ENCODE measurements at regions not wholly inside any gene's neighbourhood (a gene's known extent, or its start where the extent isn't known, plus 50 kb on each side); places are given as distances from the start of the nearest gene placed in this dataset.
"Not testable (repeated sequence)": the region's sequence is repeated elsewhere in the genome, so short reads cannot be mapped to it uniquely, and the experiment has no call there.

DNA sequence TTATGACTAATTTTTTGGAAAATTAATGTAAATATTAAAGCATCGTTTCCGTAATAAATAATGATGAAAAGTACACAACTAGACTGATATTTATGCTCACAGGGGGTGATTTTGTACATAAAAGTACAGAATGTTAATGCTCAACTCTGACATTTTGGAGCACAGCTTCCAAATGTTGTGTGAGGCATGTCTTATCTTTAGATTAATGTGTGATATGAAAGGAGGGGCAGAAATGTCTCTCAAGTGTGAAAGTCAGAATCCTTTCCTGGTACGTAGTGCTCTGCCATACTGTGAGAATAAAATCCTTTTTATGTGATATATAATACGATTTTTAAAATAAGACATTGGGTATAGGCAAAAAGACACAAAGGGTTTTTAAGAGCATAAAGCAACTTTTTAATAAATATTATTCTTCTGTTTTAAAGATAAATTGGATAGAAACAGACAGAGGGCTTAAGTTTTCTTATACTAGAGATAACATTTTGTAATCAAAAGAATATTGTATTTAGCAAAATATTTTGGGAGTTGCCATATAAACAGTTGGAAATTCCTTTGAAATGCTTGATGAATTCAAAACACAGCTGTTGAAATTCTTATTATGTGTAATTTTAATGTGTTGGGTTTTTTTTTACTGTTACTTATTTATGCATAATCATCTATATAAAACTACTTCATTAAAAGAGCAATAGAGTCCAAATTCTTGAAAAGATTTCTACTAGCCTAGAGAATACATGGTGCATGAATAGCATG lies 389.7 kb downstream of the RAP2B start:
- no peak for DNase-seq (ENCODE audit: low read depth in 2 of 2)

DNA sequence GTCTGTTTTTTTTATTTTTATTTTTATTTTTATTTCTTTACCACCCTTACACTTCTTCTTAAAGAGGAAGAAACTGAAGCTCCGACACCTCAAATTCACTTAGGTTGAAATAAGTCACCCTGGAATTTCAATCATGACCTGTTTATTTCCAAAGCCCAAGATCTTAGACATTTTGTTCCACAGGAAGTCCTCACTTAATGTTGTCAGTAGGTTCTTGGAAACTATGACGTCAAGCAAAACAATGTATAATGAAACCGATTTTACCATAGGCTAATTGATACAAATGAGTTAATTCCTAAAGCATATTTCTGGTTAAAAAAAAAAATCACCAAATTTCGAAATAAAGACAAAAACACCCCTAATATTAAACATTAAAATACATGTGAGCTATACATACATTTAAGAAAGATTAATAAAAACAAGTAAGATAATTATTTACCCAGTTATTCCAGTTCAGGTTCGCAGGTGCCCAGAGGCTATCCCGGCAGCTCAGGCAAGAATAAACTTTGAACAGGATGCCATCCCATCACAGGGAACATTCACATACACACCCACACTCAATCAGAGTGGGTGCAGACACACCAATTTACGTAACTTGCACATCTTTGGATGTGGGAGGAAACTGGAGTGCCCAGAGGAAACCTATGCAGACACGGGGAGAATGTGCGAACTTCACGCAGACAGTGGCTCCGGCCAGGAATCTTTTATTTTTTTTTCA lies 391.0 kb downstream of the RAP2B start:
- DNase-seq (ENCODE audit: low read depth in 2 of 2): no peak

DNA sequence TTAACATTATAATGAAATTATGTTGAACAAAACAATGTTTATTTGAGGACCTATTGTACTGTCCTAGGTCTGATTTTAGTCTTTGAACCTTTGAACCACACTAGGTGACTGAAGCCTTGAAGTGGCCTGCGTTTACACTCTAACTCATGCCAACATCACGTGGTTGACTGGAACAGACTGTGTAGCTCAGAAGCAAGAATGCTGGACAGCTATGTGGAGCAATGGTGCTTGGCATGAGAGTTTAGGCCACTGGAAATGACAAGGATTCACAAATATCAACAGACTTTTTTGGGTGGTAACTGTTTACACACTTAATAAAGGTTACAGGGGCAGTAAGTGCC lies 391.5 kb downstream of the RAP2B start:
- DNase-seq (ENCODE audit: low read depth in 2 of 2): no peak

DNA sequence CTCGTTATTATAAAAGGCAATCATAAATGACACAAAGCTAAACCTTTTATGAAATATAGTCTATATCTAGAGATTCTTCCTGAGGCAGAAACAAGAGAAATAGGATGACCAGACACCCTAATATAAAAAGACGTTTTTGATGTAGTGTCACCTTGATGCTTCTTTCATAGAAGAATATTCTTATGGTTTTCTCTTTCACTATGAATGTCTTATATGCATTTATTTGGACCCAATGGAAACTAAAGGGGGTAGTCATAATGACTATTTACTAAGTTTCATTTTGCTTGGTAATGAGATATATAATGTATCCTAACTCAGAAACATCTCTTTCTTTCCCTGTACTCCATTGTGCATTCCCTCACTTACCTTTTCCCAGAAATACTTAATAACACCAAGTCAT lies 393.9 kb downstream of the RAP2B start:
- no peak for DNase-seq (ENCODE audit: low read depth in 2 of 2)

DNA sequence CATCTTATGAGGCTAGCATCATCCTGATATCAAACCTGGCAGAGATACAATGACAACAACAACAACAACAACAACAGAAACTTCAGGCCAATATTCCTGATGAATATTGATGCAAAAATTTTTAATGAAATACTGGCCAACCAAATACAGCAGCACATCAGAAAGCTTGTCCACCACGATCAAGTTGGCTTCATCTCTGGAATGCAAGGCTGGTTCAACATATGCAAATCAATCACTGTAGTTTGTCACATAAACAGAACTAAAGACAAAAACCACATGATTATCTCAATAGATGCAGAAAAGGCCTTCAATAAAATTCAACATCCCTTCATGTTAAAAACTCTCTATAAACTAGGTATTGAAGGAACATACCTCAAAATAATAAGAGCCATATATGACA lies 397.3 kb downstream of the RAP2B start:
- not testable (repeated sequence) for DNase-seq (ENCODE audit: low read depth in 2 of 2)

DNA sequence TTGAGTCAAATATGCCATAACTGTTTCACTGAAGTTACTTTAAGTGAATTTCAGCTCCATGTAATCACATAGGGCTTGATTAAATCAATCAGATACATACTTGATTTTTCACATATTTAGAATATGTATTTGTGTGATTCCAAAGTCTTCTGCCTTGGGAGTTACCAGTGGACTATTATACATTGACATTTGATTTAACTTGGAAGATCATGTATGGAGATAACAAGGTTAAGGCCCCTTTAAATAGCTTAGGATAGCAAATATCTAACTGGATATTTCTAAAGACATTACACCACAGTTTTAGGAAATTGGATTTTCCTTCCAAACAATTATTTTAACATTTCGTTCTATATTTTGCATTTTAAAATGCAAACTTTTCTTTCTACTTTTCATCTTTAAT lies 405.0 kb downstream of the RAP2B start:
- DNase-seq (ENCODE audit: low read depth in 2 of 2): no peak

DNA sequence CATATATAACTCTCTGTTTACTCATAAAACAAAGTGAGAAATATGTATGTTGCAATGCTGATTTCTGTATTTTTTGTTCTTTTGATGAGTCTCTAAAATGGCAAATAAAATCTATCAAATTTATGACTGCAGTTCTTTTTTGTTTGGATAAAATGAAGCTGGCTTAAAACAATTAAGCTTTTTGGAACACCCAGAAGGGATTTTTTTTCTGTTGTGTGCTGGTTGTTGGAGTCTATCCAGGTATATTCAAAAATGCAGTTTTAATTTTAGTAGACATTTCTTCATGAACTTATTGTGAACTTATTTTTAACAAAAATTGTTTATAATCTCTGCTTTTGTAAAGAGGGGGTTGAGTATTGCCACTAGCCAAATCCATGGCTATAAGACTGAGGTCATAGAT lies 405.5 kb downstream of the RAP2B start:
- no peak for DNase-seq (ENCODE audit: low read depth in 2 of 2)

DNA sequence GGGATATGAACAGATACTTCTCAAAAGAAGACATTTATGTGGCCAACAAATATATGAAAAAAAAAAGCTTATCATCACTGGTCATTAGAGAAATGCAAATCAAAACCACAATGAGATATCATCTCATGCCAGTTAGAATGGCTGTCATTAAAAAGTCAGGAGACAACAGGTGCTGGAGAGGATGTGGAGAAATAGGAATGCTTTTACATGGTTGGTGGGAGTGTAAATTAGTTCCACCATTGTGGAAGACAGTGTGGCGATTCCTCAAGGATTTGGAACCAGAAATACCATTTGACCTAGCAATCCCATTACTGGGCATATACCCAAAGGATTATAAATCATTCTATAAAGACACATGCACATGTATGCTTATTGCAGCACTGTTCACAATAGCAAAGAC lies 408.5 kb downstream of the RAP2B start:
- not testable (repeated sequence) for DNase-seq (ENCODE audit: low read depth in 2 of 2)

DNA sequence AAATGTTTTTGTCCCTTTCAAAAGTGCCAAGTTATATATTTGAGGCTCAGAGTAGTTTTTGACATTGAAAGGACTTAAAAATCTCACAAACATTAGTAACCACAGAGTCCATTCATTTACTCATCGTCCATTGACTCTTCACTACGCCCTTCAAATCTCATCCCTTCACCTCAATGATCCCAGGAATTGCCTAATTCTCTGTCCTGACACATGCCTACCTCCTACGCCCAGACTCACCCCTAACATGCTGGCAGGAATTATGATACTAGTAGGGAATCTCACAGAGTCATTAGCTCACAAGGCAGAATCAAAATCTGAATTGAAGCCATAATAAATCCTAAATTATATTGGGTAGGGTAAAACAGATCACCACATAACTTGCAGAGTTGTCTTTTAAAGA lies 410.1 kb downstream of the RAP2B start:
- DNase-seq (ENCODE audit: low read depth in 2 of 2): no peak

DNA sequence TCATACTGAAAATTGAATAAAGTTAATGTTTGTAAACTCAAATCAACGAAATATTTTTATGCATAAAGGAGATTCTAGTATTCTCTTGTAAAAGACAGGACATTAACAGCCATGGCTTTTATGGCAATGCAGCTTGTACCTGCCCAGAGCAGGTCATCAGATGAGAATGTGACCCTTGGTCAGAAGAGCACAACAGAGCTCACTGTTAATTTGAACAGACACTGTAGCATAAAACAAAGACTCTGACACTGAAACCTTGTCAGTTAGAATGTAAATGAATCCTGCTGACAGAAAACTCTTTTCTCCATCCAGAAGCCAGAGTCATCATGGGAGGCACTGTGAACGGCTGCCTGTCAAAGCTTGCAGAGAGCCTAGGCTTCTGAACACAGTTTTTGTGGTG lies 410.6 kb downstream of the RAP2B start:
- DNase-seq (ENCODE audit: low read depth in 2 of 2): no peak

DNA sequence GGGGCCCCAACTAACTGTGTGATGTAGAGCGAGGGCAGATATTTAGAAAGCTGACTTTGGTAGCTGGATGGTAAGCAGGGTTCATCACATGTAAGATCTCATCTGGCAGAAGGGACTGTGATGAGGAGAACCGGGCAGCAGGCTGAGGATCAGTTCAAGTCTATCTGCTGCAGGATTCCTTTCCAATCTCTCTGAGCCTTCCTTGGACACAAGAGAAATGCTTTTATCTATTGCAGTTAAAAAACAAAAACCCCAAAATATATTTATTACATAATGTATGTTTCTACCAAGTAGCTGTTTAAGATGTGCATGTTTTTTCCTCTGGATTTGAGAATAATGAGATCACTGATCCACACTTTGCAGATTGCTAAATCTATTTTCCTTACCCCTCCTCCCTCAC lies 411.5 kb downstream of the RAP2B start:
- DNase-seq (ENCODE audit: low read depth in 2 of 2): no peak

DNA sequence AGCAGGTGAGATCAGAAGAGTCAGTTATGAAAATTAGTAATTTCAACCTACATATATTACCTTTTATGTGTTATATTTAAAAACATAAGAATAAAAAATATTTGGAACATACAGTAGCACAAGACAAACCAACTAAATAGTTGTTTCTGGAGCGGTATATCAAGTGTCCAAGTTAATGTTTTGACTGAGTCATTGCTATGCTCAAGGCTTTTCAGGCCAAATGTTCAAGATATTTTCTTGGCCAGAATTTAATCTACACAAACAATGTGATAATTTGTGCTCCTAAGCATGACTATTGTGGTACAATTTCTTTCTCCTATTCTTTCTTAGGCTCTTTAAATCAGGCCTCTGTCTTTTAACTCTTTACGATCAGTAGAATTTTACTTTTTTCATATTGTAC lies 412.4 kb downstream of the RAP2B start:
- DNase-seq (ENCODE audit: low read depth in 2 of 2): no peak

DNA sequence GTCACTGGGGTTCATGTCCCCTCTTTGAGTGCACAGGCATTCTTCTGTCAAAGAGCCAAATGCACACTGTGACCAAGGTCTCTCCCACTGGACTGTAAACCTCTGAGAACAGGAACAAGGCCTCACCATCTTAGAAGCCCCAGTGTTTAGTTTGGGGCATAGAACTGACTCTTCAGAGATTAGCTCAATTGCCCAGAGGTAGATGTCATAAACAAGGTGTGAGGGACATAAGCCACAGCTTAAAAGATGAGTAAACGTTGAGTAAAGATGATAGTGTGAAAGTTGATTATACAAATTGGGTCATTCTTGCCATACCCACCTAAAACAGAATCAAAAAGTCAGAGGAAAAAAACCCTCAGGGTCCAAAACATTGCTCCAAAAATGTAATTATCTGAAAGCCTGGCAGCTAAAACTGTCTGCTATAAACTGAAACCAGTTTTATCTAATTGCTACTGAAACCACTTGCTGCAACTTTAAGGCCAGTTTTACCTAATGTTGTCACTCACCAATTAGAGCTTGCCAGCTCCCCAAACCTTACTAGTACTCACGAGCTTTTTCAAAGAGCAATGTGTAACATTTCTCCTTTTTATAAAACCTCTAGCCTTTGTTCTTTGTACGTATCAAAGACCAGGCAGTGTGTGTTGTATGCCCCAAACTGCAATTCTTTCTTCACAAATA lies 415.2 kb downstream of the RAP2B start:
- DNase-seq (ENCODE audit: low read depth in 2 of 2): no peak

DNA sequence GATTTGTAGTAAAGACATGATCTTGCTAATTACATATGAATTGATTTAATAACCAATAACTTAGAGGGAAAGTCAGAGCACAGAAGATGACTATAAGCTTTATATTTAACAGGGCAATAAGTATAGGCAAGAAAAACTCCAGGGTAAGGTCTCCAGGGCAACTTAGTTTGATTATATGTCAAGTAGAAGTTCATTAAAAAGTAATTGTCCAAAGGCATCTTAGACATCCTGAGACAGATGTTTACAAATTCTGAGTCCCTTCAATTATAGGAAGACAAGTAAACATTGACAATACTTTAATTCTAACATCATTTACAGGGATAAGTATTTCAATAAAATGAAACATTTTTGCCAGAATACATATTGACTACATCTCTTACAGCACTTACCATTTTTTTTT lies 416.0 kb downstream of the RAP2B start:
- DNase-seq (ENCODE audit: low read depth in 2 of 2): no peak

DNA sequence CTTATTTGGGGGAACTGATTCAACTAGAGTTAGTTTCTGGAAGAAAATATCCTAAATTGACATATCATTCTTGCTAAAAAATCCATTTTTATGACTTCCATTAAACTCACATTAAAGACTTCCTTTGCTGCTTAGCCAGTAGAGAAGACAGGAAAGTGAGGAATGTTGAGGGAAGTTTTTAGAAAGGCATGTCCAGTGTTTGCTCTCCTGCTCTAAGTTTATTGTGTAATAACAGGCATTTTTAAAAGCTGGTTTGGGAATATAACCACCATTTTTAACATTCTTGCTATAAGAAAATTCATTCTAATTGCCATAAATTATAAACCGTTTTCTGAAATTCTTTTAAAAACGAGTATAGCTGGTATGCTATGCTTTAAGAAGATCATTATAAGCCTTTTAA lies 428.0 kb downstream of the RAP2B start:
- DNase-seq (ENCODE audit: low read depth in 2 of 2): no peak

DNA sequence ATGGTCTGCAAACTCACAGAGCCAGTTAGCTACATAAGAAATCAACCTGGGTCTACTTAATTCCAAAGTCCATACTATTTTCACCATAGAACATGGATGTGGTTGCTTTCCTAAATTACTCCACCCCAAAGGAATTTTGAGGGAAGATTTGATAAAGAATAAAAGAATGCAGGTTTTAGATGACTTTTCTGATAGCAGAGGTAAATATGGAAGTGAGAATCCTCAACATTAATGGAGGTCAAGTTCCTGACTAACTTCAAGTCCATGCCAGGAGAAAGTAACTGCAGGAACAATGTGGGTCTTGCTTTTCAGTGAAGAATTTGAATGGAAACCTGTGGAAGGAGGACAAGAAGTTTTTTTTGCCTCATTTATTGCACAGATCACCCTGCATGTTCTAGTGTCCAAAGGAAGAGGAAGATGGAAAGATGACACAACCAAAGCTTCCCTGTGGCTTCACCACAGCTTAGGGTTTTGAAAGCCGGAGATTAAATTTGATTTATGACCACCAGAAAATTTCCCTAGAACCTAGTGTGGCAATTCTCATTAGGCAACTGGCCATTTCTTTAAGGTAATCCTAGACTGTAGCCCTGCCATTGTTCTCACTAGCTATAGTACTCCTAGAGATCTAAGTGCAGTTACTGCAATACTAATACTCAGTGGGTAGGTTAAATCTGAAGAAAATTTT lies 429.7 kb downstream of the RAP2B start:
- DNase-seq (ENCODE audit: low read depth in 2 of 2): no peak

DNA sequence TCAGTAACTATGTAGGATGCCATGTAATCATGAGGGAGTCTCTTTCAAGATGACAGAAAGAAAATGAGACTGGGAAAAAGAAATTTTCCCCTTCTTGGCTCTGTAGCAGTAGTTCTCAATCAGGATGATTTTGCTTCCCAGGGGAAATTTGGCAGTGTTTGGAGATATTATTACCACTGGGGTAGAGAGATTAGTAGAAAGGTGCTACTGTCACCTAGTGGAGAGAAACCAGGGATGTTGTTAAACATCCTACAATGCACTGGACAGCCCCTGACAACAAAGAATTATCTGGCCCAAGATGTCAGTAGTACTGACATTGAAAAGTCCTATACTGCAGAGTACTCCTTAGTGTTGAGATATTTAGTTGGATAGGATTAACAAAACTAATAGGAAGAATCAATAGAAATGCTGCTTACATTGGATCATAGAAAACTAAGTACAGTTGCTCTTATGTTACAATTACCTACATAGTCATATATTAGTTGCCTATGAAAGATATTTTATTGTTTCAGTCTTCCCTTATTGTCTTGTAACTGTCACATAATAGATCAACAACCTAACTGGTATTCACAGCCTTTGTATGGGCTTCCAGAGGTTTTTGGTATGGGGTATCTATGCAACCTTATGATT lies 433.3 kb downstream of the RAP2B start:
- no peak for DNase-seq (ENCODE audit: low read depth in 2 of 2)

DNA sequence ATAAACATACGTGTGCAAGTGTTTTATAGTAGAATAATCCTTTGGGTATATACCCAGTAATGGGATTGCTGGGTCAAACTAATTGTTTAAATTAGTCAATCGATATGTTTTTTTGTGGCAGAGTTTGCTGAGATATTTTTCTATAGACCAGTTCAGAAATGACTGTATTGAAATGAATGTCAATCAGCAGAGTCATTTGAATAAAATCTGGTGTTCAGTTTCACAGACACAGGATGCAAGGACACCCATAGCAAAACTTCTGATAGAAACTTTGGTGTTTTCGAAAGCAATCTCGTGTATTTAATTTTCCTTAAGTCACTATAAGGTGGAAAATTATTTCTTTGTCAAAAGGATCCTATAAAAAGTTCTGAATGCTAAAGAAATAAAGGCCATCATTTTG lies 434.4 kb downstream of the RAP2B start:
- DNase-seq (ENCODE audit: low read depth in 2 of 2): no peak

DNA sequence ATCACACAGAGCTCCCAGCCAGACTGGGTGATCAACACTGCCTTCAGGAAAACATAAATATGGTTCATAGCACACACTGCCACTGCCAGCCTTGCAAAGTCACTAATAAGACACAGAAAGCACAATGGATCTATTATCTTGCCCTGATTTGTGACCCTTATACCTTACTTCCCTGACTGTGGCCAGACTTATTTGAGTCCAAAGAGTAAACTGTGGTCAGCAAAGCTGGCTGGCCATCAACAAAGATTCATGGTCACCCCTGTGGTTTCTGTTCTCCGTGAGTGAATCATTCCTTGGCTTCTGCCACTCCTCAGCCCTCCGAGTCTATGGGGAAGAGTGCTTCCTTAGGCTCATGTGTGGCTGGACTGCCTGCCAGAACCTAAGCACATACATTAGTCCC lies 437.7 kb downstream of the RAP2B start:
- DNase-seq (ENCODE audit: low read depth in 2 of 2): no peak

DNA sequence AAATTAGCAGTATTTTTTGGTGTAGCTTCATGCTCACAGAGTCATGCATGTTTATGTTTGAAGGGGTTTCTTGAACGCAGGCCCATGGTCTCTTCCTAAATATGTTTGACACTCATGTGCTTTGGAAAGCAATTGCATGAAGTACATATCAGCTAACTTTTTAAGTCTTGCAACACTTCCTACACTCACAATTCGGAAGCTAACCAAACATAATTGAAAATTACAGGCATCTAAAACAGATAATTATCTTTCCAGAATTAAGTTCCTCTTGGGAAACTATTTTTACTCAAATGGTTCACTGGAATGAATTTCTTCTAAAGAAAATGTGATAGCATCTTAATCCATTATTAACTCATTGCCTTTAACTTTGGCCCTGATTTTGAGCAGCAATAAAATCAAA lies 438.9 kb downstream of the RAP2B start:
- no peak for DNase-seq (ENCODE audit: low read depth in 2 of 2)

DNA sequence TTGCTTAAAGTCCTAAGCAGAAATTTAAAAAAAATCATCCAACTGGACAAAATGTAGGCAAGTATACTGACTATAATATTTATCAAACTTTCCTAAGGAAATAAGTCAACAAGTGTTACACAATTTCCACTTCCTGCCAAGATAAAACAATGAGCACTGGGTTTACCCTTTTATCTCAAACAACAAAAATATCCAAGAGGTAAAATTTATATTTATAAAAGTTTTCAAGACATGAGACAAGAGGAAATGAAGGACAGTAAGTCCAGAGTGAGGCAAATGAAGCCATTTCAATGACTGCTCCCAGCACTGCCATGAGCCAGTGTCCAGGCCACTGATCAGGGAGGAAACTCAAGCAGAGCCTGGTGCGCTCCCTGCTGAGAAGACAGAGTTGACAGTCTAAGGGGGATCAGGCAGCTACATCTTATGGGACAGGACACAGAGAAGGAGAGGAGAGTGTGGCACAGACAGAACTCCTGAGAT lies 439.4 kb downstream of the RAP2B start:
- no peak for DNase-seq (ENCODE audit: low read depth in 2 of 2)

DNA sequence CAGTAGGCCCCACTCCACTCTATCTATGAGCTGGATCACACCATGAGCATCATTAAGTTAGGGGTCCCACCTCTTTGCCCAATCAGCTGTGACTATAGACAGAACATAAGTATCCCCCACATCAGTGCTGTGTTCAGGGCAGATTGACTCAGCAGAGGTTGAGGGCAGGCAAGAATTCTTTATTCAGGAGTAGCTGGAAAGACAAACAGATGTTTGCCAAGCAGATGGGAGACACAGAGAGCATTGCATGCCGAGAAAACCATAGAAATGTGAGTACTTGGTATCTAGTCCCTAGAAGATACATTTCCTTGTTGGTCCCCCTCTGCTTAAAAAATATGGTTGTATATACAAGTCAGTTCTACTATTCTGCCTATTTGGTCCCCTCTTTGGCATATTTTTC lies 440.8 kb downstream of the RAP2B start:
- no peak for DNase-seq (ENCODE audit: low read depth in 2 of 2)

Data from activated CD8-positive, alpha-beta memory T cell treated with anti-CD3 and anti-CD28 coated beads for 4 hours (primary cell).